GM12865 (cell line): ENCODE measurements at regions not wholly inside any gene's neighbourhood (a gene's known extent, or its start where the extent isn't known, plus 50 kb on each side); places are given as distances from the start of the nearest gene placed in this dataset.
A peak's percentile ranks its signal among the peaks of the same experiment; 100 is the strongest.

Source experiments
- DNase-seq: peaks from one replicate; pipeline ENCODE4 v3.0.0; 2010; ENCODE audit warnings: low read depth
- H3K4me3 ChIP-seq: 2 replicates; pipeline ENCODE4 v1.5.1; 2011; ENCODE audit warnings: mild to moderate bottlenecking, low read depth, low read length, control low read depth
- CTCF ChIP-seq: IDR thresholded peaks from 2 replicates; pipeline ENCODE4 v1.5.1; 2011; ENCODE audit warnings: low read length, control low read depth, low read depth, inconsistent platforms; ENCODE audit not compliant: insufficient read depth; ENCODE audit errors: missing control alignments

- TF ChIP-seq CTCF: no peak
- H3K4me3 ChIP-seq: no peak overlapping the region
- DNase-seq: no peak
Observed at GRCh38 chr12:126431767-126432166, 1366.5 kb downstream of the AACS start.

GRCh38 chr12:126432780-126433179 lies 1367.5 kb downstream of the AACS start:
- no peak overlapping the region for H3K4me3 ChIP-seq
- TF ChIP-seq CTCF: no peak

GRCh38 chr12:126434412-126434985 lies 1369.3 kb downstream of the AACS start:
- H3K4me3 ChIP-seq: no peak overlapping the region
- TF ChIP-seq CTCF: no peak
- DNase-seq: no peak

More at GRCh38 chr12:126432780-126433179, 1367.5 kb downstream of the AACS start:
- no peak for DNase-seq

GRCh38 chr12:126436041-126436440 lies 1370.8 kb downstream of the AACS start:
- DNase-seq: no peak
- no peak overlapping the region for H3K4me3 ChIP-seq
- no peak for TF ChIP-seq CTCF

- no peak for DNase-seq
- TF ChIP-seq CTCF: no peak
- no peak overlapping the region for H3K4me3 ChIP-seq
Observed at GRCh38 chr12:126437934-126438333, 1372.7 kb downstream of the AACS start.

GRCh38 chr12:126443977-126444376 lies 1378.7 kb downstream of the AACS start:
- no peak for DNase-seq
- TF ChIP-seq CTCF: no peak
- H3K4me3 ChIP-seq: no peak overlapping the region

GRCh38 chr12:126447346-126447745 lies 1382.1 kb downstream of the AACS start:
- no peak overlapping the region for H3K4me3 ChIP-seq
- TF ChIP-seq CTCF: no peak
- peak; percentile 9 for DNase-seq
